Mucosa of descending colon (tissue), 3 donors: ENCODE measurements at regions not wholly inside any gene's neighbourhood (a gene's known extent, or its start where the extent isn't known, plus 50 kb on each side); places are given as distances from the start of the nearest gene placed in this dataset.

ENCODE experiments used
- ATAC-seq: fragments of 200-7000 bp; cut with Tn5 transposase; one replicate; pipeline ENCODE4 v1.9.1; 2020; ENCODE audit warnings: mild to moderate bottlenecking, moderate library complexity
- DNase-seq, 3 donors: peaks; one replicate each; pipeline ENCODE4 v3.0.0-alpha.2; 2020
- H3K36me3 ChIP-seq: fragments of 200-600 bp; one replicate; pipeline ENCODE4 v1.8.0; 2021; ENCODE audit warnings: low read depth, mild to moderate bottlenecking
- H3K4me1 ChIP-seq: fragments of 200-600 bp; one replicate; pipeline ENCODE4 v1.8.0; 2021; ENCODE audit warnings: low read depth, mild to moderate bottlenecking
- H3K4me3 ChIP-seq: fragments of 200-600 bp; one replicate; pipeline ENCODE4 v1.8.0; 2021; ENCODE audit warnings: mild to moderate bottlenecking
- H3K9me3 ChIP-seq: fragments of 200-600 bp; one replicate; pipeline ENCODE4 v1.8.0; 2021; ENCODE audit warnings: mild to moderate bottlenecking
- intact Hi-C, 2 donors: fragments of 100-400 bp; cut with DNase I in 1 of 2; cut with micrococcal nuclease in 1 of 2; formaldehyde crosslinking; loops; one replicate each; pipeline versions ENCODE4 v1.11.0 to v1.11.1; 2022; cut with DNase I, micrococcal nuclease
- TF ChIP-seq, protein P1 (sequence below): fragments of 200-600 bp; IDR thresholded peaks from one replicate; pipeline ENCODE4 v1.8.0; 2022; ENCODE audit warnings: antibody characterized with exemption, mild to moderate bottlenecking
- donor health status: DM: no; HTN: no; CAD: no; lungs with moderate emphysema.
- donor health status: DM: no; HTN: no; CAD: no.
- donor health status: DM: no; HTN: yes; CAD: no.

DNA sequence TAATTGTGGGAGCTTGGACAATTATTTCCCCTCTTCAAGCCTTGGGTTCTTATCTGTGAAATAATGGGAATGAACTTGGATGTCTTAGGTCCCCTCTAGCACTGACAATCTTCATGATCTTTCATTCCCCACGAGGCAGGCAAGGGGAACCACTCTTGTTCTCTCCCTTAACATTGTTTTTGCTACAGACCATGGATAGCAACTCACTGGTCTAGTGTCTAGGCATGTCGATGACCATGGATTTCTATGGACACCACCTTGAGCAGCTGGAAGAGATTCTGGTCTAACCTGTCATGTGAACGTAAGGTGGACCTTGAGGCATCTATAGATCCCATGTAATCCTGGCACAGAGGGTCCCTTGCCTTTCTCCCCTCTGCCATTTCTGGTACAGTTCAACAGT, 104.1 kb upstream of the DHX15 start:
- no peak overlapping the region for H3K4me3 ChIP-seq
- H3K9me3 ChIP-seq, result no peaks in the 10 kb centered on the region
- ATAC-seq (no peak), DNase-seq (no peak)
- H3K36me3 ChIP-seq, result no peaks in the 10 kb centered on the region
- intact Hi-C loops, result loop anchor here in 1 of 2 donors (10.0 kb wide), 1 partner anchor 104 kb away; the partner anchor contains the start of gene DHX15
- H3K4me1 ChIP-seq, result no peaks in the 10 kb centered on the region
- TF ChIP-seq, protein P1, sequence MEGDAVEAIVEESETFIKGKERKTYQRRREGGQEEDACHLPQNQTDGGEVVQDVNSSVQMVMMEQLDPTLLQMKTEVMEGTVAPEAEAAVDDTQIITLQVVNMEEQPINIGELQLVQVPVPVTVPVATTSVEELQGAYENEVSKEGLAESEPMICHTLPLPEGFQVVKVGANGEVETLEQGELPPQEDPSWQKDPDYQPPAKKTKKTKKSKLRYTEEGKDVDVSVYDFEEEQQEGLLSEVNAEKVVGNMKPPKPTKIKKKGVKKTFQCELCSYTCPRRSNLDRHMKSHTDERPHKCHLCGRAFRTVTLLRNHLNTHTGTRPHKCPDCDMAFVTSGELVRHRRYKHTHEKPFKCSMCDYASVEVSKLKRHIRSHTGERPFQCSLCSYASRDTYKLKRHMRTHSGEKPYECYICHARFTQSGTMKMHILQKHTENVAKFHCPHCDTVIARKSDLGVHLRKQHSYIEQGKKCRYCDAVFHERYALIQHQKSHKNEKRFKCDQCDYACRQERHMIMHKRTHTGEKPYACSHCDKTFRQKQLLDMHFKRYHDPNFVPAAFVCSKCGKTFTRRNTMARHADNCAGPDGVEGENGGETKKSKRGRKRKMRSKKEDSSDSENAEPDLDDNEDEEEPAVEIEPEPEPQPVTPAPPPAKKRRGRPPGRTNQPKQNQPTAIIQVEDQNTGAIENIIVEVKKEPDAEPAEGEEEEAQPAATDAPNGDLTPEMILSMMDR, result no peak

DNA sequence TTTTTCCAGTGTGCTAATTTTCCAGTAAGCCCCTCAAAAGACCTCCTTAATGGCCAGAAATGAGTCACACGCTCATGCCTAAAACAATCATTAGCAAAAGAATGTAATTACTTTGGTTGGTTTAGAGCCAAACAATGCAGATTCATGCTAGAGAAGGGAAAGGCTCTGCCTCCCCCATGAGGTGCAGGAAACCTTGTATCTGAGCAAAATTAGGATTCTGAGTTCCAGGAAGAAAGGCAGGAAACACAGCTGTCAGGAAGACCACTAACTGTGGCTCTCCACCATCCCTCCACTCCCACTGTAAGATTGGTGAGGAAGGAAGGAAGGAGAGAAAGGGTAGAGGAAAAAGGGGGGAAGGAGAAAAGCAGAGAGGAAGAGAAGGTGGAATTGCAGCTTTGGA, 104.9 kb upstream of the DHX15 start:
- intact Hi-C loops, result loop anchor here in 1 of 2 donors (10.0 kb wide), 1 partner anchor 104 kb away; the partner anchor contains the start of gene DHX15
- Histone ChIP-seq H3K9me3 (no peaks in the 10 kb centered on the region), H3K4me3 (no peak overlapping the region), H3K4me1 (no peaks in the 10 kb centered on the region), H3K36me3 (no peaks in the 10 kb centered on the region)
- DNase-seq, result no peak
- TF ChIP-seq, protein P1, result no peak
- no peak for ATAC-seq

DNA sequence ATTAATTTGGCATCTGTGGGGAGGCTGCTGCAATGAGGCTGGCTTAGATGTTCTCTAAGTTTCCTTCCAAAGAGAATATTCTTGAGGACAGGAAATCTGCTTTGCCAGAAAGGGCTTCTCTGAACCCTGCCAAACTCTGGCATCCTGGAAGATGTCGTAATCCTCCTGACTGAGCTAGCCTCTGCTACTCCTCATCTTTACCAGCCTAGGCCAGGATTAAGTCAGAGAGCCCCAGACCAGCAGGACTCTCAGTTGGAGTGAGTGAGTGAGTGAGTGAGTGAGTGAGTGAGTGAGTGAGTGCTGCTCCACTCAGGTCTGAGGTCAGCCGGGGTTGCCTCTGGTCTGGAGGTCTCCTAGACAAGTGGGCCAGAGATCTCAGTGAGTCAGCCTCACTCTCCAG, 104.9 kb upstream of the SOD3 start:
- intact Hi-C loops, result no loop called here
- H3K4me1 ChIP-seq, result no peaks in the 10 kb centered on the region
- no peak overlapping the region for H3K4me3 ChIP-seq
- no peak for DNase-seq
- peak; percentile 17 for ATAC-seq
- no peaks in the 10 kb centered on the region for H3K9me3 ChIP-seq
- no peaks in the 10 kb centered on the region for H3K36me3 ChIP-seq
- TF ChIP-seq, protein P1, result no peak

GRCh38 chr4:24693636-24694035, 101.7 kb upstream of the SOD3 start:
- intact Hi-C loops, result no loop called here
- Histone ChIP-seq H3K36me3 (no peaks in the 10 kb centered on the region), H3K4me3 (no peak overlapping the region), H3K9me3 (no peaks in the 10 kb centered on the region), H3K4me1 (no peaks in the 10 kb centered on the region)
- ATAC-seq (no peak), DNase-seq (no peak)
- TF ChIP-seq, protein P1, result no peak

DNA sequence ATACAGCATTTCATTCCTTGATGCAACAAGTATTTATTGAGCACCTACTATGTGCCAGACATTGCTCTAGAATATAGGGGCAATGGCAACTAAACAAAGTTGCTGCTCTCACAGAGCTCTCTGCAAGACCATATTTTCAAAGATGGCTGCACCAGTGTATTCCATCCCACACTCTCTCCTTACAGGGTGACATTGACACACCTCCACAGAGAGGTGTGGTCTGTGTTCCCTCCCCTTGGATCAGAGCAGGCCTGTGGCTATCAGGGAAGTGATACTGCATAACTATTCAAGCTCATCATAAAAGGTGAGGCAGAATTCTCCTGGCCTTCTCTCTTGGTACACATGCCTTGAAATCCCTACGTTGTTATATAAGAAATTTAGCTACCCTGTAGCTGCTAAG, 95.3 kb upstream of the SOD3 start:
- TF ChIP-seq, protein P1, result no peak
- no peaks in the 10 kb centered on the region for H3K9me3 ChIP-seq
- no peaks in the 10 kb centered on the region for H3K4me1 ChIP-seq
- ATAC-seq (peak; percentile 55), DNase-seq (no peak)
- H3K4me3 ChIP-seq, result no peak overlapping the region
- H3K36me3 ChIP-seq, result no peaks in the 10 kb centered on the region
- intact Hi-C loops, result loop anchor here in 1 of 2 donors (10.0 kb wide), 1 partner anchor 215 kb away; no protein-coding TSS in a partner anchor

- no peak for ATAC-seq
Measured at GRCh38 chr4:24701683-24702082, 93.7 kb upstream of the SOD3 start.

More at GRCh38 chr4:24701683-24702082, 93.7 kb upstream of the SOD3 start:
- TF ChIP-seq, protein P1, result no peak
- Histone ChIP-seq H3K4me1 (no peaks in the 10 kb centered on the region), H3K4me3 (no peak overlapping the region), H3K9me3 (no peaks in the 10 kb centered on the region), H3K36me3 (no peaks in the 10 kb centered on the region)
- DNase-seq, result no peak
- intact Hi-C loops, result loop anchor here in 1 of 2 donors (10.0 kb wide), 1 partner anchor 217 kb away; no protein-coding TSS in a partner anchor
